HG02870 (cell line): ENCODE measurements at regions not wholly inside any gene's neighbourhood (a gene's known extent, or its start where the extent isn't known, plus 50 kb on each side); places are given as distances from the start of the nearest gene placed in this dataset.
"Not testable (repeated sequence)": the region's sequence is repeated elsewhere in the genome, so short reads cannot be mapped to it uniquely, and the experiment has no call there.

Source experiments
- ATAC-seq: cut with Tn5 transposase; IDR thresholded peaks from one replicate; pipeline ENCODE4 v1.9.1; 2021; ENCODE audit warnings: mild to moderate bottlenecking, moderate library complexity; ENCODE audit not compliant: unreplicated experiment

DNA sequence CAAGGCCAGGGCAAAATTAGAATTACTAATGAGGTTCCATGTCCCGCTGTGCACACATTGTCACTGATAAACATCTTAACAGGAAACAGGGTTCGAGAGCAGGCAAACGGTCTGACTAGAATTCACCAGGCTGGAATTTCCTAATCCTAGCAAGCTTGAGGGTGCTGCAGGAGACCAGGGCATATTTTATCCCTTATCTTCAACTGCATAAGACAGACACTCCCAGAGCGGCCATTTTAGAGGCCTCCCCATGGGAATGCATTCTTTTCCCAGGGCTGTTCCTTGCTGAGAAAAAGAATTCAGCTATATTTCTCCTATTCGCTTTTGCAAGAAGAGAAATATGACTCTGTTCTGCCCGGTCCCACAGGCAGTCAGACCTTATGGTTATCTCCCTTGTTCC is 282.5 kb upstream of the TACR3 start:
- not testable (repeated sequence) for ATAC-seq

DNA sequence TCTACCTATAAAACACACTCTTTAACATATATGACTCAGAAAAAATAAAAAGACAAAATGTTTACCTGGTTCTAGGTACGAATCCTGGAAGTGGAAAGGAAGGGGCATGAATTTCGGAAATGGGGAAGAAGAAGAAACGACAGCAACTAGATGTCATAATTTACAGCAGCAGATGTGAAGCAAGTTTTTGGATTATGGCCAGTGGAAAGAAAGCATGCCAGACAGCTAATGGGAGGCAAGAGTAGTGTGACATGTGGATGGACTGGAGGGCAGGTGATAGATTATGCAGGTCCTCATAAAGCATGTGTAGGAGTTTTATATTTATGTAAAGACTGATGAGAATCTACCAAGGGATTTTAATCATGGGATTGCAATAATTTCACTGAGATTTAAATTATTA is 279.0 kb upstream of the TACR3 start:
- no peak for ATAC-seq

DNA sequence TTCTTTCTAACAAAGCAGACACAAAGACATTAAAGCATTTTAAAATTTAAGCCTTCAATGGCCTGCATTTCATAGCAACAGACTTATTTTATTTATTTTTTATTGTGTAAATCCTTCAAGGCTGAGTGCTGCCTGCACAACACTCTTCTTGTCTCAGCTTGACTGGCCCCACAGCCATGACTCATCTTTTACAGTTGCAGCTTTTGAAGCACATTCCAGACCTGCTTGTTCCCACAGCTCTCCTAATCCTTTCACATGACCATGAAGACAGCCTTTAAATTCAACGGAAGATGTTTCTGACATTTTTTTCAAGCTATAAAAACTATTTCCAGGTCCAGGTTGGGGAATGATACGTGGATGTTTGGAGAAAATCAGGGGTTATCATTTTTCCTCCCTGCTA is 276.9 kb upstream of the TACR3 start:
- no peak for ATAC-seq

DNA sequence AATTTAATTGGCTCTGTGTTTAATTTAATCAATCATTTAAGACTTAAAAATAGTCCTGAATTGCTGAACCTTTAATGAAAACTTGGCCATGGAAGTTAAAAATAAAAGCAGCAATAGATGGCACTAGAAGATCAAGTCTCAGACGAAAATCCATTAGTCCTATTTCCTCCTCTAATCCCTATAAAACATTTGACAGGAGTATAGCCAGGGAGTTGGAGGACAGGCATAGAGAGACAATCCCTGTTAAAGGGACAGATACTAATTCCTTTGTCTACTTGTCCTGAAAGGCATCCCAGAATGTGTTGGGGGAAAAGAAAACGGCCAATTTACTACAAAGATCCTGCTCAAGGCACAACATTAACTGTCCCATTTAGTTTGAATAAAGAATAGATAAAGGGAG is 276.3 kb upstream of the TACR3 start:
- no peak for ATAC-seq

DNA sequence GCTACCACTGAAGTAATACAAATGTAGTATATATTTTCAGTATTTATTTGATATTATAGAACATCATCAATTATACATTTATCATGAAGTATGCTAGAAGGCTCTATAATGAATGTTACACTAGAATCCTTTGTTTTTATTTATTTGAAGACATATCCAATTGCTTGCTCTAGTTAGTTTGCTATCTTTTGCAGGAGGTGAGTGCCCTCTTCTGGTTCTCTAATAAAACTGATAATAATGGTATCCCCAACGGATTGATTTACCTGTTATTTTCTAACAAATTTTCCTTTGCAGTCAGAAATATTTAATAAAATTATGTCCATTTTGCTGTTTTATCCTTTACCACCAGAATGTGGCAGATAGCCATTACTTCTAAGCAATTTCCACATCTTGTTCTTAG is 274.3 kb upstream of the TACR3 start:
- ATAC-seq, result no peak

DNA sequence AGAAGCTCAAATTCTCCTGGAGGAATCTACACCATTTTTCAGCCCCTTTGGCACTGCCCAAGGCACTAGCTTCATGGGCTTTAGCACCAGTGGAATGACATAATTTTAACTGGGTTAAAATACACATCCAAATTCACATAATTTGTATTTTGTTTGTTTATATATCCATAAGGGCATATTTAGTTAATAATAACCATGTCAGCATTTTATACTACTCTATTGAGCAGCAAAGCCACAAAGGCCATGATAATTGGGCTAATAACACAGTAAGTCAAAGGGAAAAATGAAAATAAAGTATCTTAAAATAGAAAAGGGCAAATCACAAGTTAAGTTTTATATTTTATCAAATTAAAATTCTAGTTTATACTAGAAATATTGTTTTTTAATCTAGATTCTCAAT is 262.7 kb upstream of the TACR3 start:
- no peak for ATAC-seq

DNA sequence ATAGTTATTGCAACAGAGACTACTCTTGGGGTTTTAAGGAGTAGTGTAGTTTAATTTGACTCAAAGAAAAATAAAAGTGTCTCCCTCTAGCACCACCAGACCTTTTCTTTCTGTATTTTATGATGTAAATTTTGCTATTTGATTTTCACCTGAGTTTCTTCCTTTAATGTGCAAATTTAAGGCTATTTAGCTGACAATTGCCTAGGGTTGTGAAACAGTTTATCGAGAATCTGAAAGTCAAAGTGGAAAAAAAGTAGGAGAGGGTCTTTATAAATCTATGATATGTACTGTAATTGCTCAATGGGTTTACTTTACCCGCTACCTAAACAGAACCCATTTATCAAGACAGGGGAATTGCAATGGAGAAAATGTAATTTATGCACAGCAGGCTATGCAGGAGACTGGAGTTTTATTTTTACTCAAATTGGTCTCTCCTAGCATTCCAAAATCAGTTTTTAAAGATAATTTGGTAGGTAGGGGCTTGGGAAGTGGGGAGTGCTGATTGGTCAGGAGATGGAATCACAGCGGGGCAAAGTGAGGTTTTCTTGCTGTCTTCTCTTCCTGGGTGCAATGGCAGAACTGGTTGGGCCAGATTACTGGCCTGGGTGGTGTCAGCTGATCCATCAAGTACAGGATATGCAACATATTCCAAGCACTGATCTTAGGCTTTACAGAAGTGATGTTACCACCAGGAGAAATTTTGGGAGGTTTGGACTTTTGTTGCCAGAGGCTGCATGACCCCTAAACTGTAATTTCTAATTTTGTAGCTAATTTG is 228.6 kb upstream of the TACR3 start:
- ATAC-seq, result no peak

DNA sequence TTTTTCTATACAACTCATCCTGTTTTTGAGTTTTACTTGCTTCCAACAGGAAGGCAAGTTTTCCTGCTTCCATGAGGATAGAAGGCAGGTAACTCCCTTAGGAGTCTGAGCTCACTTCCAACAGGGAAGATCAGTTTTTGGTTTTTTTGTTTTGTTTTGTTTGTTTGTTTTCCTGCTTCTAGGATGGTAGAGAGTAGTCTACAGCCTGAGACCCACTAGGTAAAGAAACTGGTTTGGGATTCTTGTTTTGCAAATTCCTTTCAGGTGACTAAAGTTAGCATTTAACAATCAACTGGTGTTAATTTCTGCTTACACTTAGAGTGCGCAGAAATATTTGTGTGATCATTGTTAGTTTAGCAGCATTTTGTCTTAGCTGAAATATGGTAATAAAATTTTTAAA is 227.8 kb upstream of the TACR3 start:
- no peak for ATAC-seq

DNA sequence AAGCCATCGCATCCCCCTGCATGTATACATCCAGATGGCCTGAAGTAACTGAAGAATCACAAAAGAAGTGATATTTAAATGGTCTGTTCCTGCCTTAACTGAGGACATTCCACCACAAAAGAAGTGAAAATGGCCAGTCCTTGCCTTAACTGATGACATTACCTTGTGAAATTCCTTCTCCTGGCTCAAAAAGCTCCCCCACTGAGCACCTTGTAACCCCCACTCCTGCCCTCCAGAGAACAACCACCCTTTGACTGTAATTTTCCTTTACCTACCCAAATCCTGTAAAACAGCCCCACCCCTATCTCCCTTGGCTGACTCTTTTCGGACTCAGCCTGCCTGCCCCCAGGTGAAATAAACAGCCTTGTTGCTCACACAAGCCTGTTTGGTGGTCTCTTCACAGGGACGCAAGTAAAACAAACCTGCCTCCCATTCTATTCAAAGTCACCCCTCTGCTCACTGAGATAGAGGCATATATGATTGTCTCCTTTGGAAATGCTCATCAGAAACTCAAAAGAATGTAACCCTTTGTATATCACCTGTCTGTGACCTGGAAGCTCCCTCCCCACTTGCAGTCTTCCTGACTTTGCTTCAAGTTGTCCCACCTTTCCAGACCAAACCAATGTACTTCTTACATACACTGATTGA is 227.0 kb upstream of the TACR3 start:
- ATAC-seq, result not testable (repeated sequence)

DNA sequence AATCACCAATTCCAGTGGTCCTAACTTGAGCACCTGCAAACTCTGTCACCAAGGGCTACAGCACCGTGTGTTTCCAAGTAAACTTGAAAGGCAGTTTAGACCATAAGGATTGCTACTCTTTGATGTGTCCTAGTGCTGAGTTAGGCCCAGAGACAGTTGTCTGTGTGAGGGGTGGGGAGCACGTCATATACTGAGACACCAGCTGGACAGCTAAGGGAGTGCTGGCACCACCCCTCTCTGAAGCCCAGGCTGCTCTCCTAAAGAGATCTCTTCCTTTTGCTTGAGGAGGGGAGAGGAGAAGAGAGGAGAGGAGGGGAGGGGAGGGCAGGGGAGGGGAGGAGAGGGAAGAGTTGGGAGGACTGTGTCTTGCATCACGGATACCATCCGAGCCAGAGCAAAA is 218.7 kb upstream of the TACR3 start:
- ATAC-seq, result no peak

DNA sequence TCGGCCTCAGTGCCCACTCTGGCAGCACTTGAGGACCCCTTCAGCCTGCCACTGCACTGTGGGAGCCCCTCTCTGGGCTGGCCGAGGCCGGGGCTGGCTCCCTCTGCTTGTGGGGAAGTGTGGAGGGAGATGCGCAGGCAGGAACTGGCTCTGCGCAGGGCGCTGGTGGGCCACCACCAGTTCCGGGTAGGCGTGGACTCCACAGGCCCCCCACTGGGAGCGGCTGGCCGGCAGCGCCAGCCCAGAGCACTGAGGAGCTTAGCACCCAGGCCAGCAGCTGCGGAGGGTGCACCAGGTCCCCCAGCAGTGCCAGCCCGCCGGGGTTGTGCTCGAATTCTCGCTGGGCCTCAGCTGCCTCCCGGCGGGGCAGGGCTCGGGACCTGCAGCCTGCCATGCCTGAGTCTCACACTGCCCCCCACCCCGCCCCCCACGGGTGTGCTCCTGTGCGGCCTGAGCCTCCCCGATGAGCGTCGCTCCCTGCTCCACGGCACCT is 216.9 kb upstream of the TACR3 start:
- no peak for ATAC-seq

DNA sequence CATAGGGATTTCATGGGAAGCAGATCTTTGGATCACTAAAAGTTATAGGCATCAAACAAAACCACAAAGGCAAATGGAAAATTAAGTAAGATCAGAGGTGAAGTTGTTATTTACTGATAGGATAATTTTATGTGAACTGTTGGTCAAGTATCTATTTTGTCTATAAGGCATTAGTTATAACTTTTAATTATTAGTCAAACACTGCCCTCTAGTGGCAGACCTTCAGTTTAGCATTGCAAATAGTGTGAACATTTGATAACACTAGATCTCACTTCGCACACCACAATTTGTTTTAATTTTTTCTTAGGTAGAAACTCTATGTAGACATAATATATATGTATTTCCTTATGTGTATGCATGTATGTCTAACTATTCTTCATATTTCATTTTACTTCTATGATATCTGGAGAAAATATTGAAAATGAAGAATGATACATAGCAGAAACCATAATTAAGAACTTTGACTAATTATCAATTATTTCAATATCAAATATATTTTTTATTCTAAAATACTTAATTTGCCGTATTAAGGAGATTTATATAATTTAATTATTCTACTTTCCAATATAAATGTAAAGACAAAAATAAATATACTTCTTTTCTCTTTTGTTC is 214.5 kb upstream of the TACR3 start:
- ATAC-seq, result peak; percentile 65

DNA sequence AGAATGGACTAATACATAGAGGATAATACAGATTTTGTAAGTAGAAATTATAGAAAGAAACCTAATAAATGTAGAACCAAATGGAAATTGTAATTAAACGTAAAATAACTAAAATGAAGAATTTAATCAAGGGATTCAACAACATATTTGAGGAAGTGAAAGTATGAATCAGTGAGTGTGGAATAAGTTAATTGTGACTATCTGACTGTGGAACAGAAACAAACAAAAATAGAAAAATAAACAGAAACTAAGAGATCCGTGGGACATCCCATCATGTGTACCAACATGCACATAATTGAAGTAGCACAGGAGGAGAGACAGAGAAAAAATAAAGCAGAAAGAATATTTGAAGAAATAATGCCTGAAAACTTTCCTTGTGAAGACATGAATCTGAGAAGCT is 208.6 kb upstream of the TACR3 start:
- peak; percentile 41 for ATAC-seq

DNA sequence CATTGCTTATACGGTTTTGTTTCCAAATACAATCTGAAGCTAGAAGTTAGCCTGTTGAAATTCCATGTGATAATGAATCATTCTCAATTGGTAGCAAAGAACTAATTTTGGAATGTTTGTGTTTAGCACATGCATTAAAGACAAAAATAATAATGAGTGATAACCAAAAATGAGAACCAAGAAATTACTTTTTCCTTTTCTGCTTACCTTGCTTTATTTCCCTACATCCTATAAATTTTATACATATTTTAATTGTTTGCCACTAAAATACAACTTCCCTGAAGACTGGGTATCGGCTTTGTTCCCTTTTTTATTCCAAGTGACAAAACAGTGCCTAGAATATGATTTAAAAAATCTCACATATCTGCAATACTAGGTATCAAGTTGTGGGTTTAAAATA is 203.8 kb upstream of the TACR3 start:
- ATAC-seq, result no peak

DNA sequence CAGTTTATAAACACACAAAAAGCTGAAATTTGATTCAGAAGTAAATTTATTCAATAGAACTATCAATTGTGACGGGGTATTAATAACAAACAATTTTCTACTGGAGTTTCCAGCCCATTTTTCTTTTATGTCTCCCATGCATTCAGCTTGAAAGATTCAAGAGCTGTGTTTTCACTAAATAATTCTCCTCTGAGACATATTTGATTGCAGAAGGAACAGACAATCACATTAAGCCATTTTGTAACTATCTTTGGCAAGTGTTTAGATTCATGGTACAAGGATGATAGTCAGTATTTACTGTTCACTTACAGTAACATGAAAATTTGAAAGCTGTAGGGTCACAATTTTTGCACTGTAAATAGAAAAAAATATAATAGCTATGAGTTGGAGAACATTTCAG is 198.4 kb upstream of the TACR3 start:
- no peak for ATAC-seq

DNA sequence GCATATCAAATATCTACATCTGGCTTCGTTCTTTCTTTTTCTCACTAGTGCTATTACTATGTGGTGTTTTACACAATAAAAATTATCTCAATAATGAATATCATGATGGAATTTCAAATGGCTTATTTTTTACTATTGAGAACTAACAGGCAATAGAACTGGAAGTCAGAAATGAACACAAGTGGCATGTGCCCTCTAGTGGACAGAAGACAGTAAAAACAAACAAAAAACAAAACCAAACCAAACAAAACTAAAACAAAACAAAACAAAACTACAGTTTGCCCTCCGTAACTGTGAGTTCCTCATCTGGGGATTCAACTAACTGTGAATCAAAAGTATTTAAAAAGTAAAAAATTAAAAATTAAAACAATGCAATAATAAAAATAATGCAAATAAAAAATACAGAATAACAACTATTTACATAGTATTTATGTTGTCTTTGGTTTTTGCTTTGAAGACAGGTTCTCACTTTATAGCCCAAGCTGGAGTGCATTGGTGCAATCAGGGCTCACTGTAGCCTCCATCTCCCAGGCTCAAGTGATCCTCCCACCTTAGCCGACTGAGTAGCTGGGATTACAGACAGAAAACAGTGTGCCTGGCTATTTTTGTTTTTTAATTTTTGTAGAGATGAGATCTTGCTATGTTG is 195.6 kb upstream of the TACR3 start:
- peak; percentile 87 for ATAC-seq

DNA sequence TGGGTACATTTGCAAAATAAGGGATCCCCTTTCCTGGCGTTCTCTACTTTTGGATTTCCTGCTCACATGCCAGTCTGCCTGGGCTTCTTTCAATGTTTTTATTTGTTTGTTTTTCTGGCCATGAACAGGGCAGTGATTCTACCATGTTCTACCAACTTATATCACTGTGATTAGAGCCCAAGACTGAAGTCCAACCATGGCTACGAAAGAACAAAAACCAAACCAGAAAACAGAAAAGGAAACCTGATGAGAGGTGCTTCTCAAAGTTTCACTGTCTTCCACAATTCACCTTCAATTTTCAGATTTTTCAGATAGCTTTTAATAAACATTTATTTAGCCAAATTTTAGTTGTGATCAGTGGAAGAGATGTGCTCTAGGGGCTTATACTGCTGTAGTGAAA is 187.6 kb upstream of the TACR3 start:
- ATAC-seq, result no peak

DNA sequence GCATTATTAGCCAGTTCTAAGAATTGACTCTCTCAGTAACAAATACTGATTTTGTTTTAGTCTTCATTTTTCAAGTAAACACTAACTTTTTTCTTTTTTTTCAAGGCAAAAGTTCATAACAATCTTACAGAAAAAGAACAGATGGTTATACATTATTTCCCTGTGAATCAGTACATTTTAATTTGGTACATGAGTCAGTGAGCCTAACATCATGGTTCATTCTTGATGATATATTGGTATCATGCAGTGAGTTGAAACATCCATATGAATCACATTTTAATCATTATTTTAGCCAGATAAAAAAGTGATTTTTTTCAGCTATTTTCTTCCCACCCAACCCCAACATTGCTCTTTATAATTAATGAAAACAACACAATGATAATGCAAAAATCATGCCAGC is 184.3 kb upstream of the TACR3 start:
- no peak for ATAC-seq

DNA sequence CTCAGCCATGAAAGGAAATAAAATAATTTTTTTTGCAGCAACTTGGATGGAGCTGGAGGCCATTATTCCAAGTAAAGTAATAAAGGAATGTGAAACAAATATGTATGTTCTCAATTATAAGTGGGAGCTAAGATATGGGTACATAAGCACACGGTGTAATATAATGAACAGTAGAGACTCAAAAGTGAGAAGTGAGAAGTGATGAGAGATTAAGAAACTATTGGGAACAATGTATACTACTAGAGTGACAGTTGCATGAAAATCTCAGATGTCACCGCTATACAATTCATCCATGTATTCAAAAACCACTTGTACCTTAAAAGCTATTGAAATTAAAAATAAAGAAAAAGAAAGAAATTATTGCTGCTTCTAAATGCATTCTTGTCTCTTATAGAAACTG is 182.9 kb upstream of the TACR3 start:
- ATAC-seq, result peak; percentile 44

DNA sequence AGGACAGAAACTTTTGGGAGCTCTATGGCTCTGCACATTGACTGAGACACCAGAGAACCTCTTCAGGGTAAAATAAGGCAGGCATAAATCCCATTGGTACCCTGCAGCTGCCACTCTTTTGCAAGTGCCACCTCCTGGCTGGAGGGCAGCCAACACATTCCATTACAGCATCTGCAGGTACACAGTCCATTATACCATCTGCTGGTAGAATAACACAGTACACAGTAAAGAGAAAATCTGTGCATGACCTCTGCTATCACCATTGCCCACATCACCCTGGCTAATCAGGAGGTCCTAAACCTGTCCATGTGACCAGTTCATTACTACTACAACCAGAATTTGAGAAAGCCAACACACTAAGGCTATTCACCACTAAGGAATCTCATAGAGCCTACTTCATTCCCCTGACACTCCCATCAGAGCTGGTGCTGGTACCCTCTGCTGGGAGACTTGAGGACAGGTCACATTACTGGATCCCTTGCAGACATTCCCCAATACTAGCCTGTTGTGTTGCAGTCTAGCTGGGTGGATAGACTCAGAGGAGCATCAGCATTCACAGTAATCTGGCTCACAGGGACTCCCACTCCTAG is 176.2 kb upstream of the TACR3 start:
- no peak for ATAC-seq

DNA sequence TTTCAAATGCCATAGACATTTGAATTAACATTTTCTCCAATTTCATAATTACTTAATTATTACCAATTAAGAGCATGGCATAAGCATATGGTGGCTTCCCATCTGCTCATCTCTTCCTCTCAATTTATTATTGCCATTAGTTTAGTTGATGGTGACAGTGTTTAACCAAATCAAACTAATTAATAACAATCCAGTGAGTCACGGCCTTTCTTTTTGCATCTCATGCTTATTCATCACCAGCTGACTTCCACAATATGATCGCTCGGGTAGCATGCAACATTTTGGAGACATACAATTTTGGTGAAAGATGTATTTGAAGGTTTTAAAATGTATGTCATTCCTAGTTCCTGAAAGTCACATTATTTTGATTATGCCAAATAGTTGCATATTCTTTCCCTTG is 172.8 kb upstream of the TACR3 start:
- no peak for ATAC-seq
